HG03108 (cell line): ENCODE measurements at regions not wholly inside any gene's neighbourhood (a gene's known extent, or its start where the extent isn't known, plus 50 kb on each side); places are given as distances from the start of the nearest gene placed in this dataset.

Experiments
- ATAC-seq: cut with Tn5 transposase; IDR thresholded peaks from one replicate; pipeline ENCODE4 v1.9.1; 2021; ENCODE audit warnings: moderate library complexity; ENCODE audit not compliant: unreplicated experiment

DNA sequence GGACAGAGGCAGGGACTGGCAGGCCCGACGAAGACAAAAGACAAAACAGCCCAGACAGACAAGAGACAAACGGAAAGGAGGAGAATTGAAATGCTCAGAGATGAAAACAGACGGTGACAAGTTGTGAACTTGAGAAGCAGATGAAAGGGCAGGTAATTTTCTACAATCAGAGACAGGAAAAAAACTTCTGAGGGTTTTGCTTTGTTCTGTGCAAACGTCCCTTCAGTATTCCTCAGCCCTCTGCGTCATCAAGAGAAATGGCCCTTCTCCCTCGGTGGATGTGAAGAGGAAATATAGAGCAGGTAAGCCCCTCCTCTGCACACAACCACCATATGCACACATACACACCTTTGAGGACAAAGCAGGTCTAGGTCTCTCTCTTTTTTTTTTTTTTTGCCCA lies 206.6 kb downstream of the UACA start:
- no peak for ATAC-seq

DNA sequence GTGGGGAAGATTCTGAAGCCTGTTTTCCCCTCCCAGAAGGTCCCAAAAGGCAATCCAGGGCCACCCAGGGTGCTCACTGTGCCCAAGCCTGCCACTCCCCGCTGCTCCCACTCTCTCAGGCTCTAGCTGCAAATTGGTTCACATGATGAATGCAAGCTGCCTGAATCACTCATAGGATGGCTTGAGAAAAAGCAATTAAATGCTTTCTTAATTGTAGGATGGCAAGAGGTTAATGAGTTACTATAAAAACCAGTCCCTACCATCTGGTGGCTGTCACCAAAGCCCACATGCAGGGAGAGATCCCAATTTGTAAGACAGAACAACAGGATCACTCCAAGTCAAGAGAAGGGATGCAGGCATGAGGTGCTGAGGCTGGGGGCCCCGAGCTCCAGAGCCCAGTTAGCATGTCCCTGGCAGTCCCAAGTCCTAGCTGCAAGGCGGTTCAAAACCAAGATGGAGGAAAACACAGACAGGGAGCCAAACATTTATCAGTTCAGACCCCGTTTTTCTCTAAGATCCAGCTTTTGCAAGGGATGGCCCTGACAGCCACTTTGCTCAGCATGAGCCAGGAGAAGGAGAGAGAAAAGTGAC lies 207.1 kb downstream of the UACA start:
- ATAC-seq = no peak

DNA sequence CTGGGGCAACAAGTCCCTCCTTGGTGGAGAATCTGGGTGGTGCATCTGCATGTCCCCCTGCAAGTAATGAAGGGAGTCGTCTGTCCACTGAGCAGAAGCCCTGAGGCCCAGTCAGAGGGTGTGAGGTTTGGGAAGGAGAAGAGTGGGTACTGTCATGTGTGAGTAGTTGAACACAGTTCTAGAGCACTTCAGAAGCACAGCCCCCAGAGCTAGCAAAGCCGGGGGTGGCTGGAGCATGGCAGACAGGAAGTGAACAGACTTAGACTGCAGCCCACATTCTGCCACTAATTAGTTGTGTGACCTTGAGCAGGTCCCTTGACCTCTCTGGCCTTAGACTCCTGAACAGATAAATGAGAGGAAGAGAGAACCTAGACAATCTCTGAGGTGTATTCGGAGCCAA lies 207.6 kb downstream of the UACA start:
- ATAC-seq = no peak

DNA sequence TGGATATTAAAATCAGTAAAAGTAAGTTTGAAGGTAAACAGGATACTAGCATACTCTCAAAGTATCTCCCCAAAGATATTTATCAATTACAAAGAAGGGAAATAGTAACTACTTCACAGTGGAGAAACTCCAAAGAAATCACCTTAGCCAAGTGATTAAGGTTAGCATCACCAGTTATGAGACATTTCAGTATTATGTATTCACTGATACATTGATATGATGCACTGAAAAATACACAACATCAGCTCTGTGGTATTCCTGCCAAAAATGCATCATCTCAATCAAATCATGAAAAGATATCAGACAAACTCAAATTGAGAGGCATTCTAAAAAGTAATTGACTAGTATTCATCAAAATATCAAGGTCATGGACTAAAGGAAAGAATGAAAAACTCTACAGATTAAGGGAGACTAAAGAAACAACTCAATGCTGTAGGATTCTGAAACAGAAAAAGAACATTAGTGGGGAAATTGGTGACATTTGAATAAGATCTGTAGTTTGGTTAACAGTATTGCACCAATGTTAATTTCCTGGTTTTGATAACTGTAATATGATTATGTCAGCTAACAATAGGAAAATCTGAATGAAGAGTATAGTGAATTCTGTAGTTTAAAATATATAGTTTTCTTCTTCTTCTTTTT lies 215.4 kb downstream of the UACA start:
- ATAC-seq = no peak

GRCh38 chr15:70545526-70545925 lies 217.8 kb downstream of the UACA start:
- ATAC-seq = no peak

DNA sequence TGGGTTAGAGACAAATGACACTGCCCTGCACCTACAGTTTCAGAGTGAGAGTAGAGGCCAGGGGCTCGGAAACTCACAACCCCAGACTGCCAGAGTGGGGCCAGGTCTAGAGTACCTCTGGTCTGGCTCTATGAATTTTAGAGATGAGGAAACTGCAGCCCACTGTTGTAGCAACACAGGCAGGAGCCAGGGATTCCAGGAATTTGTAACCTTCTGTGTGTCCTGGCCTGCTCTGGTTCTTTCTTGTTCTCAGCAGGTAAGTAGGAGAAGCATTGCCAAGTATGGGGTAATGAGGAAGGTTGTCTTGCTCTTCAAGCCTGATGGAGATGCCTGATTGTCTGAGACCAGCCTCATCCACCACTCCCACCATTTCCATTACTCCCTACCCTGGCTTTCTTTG lies 221.8 kb downstream of the UACA start:
- no peak for ATAC-seq

GRCh38 chr15:70539912-70540530 lies 223.3 kb downstream of the UACA start:
- no peak for ATAC-seq

DNA sequence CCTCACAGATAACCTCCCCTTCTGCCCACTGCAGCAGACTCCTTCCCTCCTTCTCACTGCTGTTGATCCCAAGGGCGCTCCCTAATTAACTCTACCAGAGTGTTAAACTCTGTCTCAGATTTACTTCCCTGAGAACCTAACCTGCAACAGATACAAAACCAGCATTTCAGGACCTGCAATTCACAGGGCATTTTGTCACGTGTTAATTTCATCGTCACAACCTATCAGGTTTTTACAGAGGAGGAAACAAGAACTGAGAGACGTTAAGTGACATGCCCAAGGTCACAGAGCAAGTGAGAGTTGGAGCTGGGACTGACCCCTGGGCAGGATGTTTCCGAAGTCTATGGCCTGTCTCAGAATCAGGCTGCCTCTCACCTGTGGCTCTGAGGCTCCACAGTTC lies 223.9 kb downstream of the UACA start:
- no peak for ATAC-seq

DNA sequence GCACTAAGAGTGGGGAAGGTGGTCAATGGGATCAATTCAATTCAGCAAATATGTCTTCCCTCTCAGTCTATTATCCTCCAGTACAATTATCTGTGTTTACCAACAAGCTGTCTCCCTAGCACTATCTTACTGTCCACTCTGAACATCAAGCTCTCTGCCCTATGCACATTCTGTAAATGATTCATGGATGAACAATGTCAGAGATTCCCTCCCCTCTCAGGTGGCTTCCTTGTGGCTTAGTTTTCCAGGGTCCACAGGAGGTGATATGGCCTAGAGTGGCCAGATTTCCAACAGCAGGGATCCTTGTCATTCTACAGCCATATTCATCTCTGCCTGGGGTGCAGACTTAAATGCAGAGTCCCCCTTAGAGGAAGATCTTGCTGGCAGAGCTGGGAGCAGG lies 225.1 kb downstream of the UACA start:
- no peak for ATAC-seq

DNA sequence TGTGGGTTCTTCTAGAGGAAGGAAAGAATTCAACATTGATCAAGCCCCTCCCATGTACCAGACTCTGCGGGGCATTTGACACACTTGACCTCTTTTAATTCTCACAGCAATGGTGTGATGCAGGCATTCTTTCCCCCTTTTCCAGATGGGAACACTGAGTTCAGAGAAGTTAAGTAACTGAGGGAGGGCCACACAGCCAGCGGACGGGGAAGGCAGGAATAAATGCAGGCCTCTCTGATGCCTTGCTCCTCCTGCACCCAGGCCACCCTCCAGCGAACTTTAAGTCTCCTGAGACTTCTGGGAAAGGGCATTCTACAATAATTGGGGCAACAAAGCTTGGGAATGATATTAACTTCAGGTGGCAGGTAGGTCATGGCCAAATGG lies 227.4 kb downstream of the UACA start:
- ATAC-seq = no peak

DNA sequence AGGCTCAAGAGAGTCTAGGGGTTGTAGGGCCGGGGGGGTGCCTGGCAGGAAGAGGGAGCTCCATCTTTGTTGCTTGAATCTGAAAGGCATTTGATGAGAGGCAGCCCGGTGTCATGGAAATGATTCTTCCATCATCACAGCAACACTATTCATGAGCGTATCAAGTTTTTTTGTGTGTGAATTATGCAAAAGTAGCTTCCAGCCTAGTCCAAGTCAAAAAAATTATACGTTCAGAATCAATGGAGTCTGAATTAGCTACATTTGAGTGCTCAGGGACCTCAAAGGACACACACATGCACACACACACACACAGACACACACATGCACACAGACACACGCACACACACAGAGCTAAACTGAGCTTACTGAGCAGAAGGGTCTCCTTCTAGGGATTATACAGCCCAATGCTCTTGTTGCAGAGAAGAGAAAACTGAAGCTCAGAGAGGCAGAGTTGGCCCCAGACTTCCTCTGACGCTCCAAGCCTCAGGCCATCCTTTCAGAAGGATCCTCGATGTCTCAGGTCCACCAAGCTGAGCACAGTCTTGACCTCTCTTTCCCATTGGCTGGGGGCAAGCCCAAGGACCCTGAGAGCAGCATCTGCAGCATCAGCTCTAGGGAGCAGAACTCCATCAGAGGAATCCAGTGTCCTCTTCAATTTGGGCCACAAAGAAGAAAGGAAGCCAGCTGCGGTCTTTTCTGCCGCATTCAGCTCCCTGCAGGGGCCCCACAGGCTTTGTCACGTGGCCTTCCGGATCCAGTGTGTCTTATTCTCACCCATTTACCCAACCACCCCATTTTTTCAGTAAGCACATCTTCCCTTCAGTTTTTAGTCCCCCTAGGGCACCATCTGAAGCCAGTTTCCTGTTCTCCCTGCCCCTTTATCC lies 228.0 kb downstream of the UACA start:
- ATAC-seq = no peak

DNA sequence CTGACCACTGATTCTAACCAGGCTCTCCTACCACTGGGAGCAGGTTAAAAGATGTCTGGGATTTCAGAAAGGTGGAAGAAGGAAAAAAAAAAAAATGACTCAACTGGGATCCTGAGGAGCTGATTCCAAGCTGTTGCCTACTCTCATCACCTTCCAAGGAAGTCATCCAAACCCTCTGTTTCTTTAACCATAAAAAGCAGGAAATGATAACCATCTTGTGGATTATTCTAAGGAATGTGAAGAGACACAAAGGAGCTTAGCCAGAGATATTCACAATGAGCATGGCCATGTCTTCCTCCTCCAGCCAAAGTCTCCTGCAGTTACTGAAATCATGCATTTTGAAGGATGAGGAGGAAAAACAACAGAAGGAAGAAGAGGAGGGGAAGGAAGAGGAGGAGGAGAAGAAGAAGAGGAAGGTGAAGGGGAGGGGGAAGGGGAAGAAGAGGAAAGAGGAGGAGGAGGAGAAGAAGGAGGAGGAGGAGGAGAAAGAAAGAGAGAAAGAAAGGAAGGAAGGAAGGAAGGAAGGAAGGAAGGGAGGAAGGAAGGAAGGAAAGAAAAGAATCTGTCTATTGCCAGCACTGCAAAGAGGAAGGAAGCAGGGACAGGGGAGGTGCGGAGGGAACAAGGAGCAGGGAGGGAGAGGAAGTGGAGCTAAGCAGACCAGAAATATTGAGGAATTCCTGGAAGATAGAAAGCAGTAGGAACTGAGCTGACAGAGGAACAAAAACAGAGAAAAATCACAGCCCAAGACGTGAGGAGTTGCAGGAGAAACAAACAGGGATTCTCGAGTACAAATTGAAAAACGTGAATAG lies 229.2 kb downstream of the UACA start:
- ATAC-seq = no peak

- ATAC-seq = no peak
Observed at GRCh38 chr15:70532531-70533186, 230.7 kb downstream of the UACA start.

DNA sequence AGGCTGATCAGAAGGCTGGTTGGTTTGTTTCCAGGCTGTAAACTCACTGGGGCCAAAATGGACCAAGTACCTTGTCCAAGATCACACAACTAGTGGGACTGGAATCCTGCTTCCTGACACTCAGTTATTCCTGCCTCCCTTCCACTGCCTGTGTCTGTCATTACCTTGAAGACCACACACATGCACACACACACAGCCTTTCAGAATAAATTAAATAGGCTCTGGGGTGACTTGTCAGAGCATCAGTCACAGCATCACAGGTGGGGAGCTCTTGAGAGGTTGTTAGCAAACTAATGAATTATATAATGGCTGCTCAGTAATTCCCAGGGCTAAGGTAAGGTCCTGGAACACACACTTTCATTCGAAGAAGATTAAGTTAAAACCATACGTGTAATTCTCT lies 231.8 kb downstream of the UACA start:
- ATAC-seq = no peak

GRCh38 chr15:70530906-70531305 lies 232.5 kb downstream of the UACA start:
- ATAC-seq = no peak

GRCh38 chr15:70530503-70530902 lies 232.9 kb downstream of the UACA start:
- ATAC-seq = no peak

GRCh38 chr15:70530017-70530499 lies 233.3 kb downstream of the UACA start:
- ATAC-seq = no peak

DNA sequence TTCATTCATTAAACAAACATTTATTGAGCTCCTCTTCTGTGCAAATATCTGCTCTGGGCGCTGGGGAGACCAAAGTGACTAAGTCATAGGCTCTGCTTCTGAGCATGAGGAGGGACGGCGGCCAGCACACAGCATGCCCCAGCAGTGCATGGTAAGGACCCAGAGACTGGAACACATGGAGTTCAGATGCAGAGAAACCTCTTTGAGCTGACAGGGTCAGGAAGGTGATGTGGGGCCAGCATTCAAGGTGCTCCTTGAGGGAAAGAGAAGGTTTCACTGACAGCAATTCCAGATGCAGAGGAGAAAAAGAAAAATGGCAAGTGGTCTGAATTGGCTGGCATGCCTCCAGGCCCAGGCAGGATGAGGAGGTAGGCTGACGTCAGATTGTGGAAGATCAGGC lies 234.5 kb downstream of the UACA start:
- no peak for ATAC-seq

- ATAC-seq = peak; percentile 75
Observed at GRCh38 chr15:70528270-70528706, 235.1 kb downstream of the UACA start.

GRCh38 chr15:70526974-70527325 lies 236.4 kb downstream of the UACA start:
- no peak for ATAC-seq
